Tongue (tissue), 1 donor: ENCODE measurements at regions not wholly inside any gene's neighbourhood (a gene's known extent, or its start where the extent isn't known, plus 50 kb on each side); places are given as distances from the start of the nearest gene placed in this dataset.

Source experiments
- DNase-seq: peaks from one replicate; pipeline ENCODE4 v3.0.0-alpha.2; 2015

GRCh38 chr6:88236612-88237360 lies 70.6 kb upstream of the CNR1 start:
- DNase-seq, result no peak

- DNase-seq, result no peak
Measured at GRCh38 chr6:88232753-88233152, 66.6 kb upstream of the CNR1 start.

- DNase-seq, result no peak
Measured at GRCh38 chr6:88223298-88223697, 57.2 kb upstream of the CNR1 start.

GRCh38 chr6:88220493-88220892 lies 54.3 kb upstream of the CNR1 start:
- peak; percentile 30 for DNase-seq

- DNase-seq, result no peak
Measured at GRCh38 chr6:88216182-88216581, 50.0 kb upstream of the CNR1 start.
